Endothelial cell of hepatic sinusoid (primary cell): ENCODE measurements at regions not wholly inside any gene's neighbourhood (a gene's known extent, or its start where the extent isn't known, plus 50 kb on each side); places are given as distances from the start of the nearest gene placed in this dataset.

Experiments used
- in situ Hi-C: cut with HindIII; loops from 2 replicates; pipeline ENCODE4 v1.10.0; 2017; ENCODE audit warnings: low sequenced_read_pairs

- in situ Hi-C loops: no loop called here
Measured at GRCh38 chr4:189304167-189304566, 636.5 kb upstream of the FRG1 start.

GRCh38 chr4:189304809-189305208 lies 635.9 kb upstream of the FRG1 start:
- in situ Hi-C loops: no loop called here

DNA sequence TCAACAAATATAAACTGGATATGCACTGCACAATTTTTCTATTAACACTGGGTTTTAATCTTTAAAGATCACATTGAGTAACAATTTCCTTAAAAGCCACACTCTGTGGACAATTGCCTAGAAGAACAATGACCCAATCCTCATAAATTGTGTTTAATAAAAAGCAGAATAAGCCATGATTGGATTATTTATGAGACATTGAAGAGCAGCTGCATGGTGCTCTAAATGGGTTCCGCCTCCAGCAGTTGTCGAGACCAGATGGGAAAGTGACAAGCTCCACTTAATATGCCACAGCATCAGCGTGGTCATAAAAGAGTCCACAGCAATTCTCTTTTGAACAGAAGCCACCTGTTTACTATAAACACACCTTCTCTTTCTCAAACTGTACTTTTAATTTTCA lies 635.2 kb upstream of the FRG1 start:
- in situ Hi-C loops: no loop called here

GRCh38 chr4:189311251-189311650 lies 629.4 kb upstream of the FRG1 start:
- in situ Hi-C loops: no loop called here

GRCh38 chr4:189313064-189313463 lies 627.6 kb upstream of the FRG1 start:
- in situ Hi-C loops: no loop called here

- in situ Hi-C loops: no loop called here
Measured at GRCh38 chr4:189313861-189314513, 626.7 kb upstream of the FRG1 start.

GRCh38 chr4:189322426-189322825 lies 618.2 kb upstream of the FRG1 start:
- in situ Hi-C loops: no loop called here

DNA sequence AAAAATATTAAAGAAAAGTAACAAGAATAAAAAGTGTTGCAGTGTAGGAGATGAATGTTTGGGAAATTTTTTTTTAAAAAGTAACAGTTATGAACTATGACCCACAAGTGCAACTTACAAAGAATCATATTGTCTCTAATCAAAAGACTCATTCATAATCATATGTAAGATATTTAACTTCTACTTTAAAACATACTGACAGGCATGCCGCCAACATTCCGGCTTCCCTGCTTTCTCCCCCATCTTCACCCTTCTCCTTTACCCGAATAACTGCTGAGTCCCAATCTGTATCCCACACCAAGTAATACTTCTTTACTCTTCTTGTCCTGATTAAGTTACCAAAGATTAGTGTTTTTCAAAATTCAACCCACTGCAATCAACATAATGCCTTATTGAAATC lies 598.8 kb upstream of the FRG1 start:
- in situ Hi-C loops: no loop called here

DNA sequence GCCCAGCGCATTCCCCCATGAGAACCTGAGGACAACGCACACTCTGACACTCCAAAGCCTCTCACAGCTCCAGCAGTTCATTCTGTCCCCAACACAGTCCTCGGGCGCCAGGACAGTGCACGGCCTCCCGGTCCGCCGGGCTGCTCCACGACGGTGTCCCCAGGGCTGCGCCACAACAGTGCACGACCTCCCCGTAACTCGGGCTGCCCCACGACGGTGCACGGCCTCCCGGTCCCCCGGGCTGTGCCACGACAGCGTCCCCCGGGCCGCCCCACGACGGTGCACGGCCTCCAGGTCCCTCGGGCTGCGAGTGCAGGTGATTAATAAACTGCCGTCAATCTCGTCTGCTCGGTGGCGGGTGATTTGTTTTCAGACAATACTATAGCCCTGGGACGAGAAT lies 585.1 kb upstream of the FRG1 start:
- in situ Hi-C loops: no loop called here

DNA sequence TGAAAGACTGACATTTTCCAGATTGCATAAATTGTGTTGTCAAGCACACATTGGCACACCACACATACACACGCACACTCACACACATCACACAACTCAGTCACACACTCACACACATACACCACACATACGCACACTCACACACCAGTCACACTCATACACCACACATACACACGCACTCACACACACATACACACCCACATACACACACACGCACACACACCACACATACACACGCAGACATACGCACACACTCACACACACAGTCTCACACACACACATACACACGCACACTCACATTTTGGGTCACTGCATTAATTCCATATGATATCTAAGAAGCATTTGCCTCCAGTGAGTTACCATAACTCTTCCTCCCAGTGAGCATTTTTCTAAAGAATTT lies 578.3 kb upstream of the FRG1 start:
- in situ Hi-C loops: no loop called here

- in situ Hi-C loops: no loop called here
Measured at GRCh38 chr4:189364032-189364449, 576.6 kb upstream of the FRG1 start.

GRCh38 chr4:189365451-189365850 lies 575.2 kb upstream of the FRG1 start:
- in situ Hi-C loops: no loop called here

- in situ Hi-C loops: no loop called here
Measured at GRCh38 chr4:189367832-189368231, 572.8 kb upstream of the FRG1 start.

- in situ Hi-C loops: no loop called here
Measured at GRCh38 chr4:189374176-189374575, 566.5 kb upstream of the FRG1 start.

GRCh38 chr4:189376901-189377300 lies 563.8 kb upstream of the FRG1 start:
- in situ Hi-C loops: no loop called here

GRCh38 chr4:189377569-189377968 lies 563.1 kb upstream of the FRG1 start:
- in situ Hi-C loops: no loop called here

DNA sequence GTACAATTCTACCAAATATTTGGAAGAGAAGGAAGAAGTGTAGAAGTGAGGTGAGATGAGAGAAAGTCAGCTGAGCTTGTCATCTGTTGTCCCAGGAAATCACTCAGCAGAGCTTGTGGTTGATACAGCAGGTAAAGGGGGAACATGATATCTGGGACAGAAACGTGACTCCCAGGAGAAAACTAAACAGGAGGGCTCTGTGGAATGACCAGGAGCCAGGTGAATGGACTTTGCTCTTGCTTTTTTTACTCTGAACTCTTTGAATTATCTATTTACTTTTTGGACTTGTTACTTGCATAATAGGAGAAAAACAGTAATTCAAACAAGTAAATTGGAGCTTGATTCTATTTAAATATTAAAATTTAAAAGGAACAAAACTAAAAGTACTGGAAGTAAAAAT lies 555.6 kb upstream of the FRG1 start:
- in situ Hi-C loops: no loop called here

DNA sequence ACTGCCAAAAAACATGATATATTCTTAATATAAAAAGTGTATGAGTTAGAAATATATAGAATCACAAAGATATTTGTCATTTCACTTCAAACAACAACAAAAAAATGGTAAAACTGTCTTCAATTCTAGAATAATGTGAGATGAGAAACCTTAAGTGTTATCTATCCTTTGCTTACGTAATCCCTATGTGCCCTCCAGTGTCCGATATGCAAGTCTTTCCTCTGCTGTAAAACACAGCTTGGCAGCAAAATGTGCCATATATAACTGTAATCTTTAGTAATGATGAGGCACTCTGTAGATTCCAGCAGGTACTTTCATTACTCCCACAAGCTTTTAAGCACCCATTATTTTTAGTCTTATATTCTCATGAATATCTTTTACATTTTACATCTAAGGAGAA lies 555.1 kb upstream of the FRG1 start:
- in situ Hi-C loops: no loop called here

GRCh38 chr4:189396435-189396834 lies 544.2 kb upstream of the FRG1 start:
- in situ Hi-C loops: no loop called here

DNA sequence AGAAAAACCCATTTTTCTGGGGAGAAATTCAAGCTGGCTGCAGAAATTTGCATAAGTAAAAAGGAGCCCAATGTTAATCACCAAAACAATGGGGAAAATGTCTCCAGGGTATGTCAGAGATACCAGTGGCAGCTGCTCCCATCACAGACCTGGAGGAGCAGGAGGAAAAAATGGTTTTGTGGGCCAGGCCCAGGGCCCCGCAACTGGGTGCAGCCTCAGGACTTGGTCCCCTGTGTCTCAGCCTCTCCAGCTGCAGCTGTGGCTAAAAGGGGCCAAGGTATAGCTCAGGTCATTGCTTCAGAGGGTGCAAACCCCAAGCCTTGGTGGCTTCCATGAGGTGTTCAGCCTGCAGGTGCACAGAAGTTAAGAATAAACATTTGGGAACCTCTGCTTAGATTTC lies 536.4 kb upstream of the FRG1 start:
- in situ Hi-C loops: no loop called here

- in situ Hi-C loops: no loop called here
Measured at GRCh38 chr4:189409158-189409557, 531.5 kb upstream of the FRG1 start.

DNA sequence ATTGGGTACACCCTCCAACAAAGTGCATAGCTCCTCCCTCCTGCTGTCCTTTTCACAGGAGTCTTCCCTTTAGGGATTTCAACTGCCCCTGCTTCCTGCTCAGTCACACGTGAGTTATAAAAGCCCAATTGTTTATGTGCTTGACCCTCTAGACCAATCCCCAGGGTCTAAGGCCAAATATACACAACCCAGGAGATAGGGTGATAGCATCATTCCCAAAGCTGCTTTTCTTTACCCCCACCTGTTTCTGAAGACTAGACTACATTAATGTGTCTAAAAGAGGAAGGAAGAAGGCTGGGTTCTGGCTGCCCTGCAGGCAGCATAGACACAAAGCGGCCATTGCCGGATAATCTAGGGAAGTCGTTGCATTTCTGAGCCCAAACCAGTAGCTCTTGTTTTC lies 526.7 kb upstream of the FRG1 start:
- in situ Hi-C loops: no loop called here

DNA sequence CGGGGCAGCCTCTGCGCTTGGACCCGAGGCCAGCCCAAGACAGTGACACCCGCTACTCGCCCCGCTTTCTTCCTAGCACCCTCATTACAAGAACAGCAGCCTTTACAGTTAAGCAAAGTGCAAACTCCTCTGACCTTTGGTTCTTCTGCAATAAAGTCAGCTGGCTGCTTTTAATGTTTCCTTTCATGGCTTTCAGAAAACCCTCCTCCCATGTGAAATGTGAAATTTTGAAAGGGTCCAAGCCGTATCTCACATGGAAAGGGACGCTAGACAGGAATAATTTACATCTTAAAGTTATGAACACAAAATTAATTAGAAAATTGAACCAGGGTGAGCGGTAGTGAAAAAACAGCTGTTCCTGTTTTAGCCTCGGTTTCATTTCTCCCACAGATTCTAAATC lies 520.1 kb upstream of the FRG1 start:
- in situ Hi-C loops: no loop called here
